Keratinocyte (primary cell): ENCODE measurements at regions not wholly inside any gene's neighbourhood (a gene's known extent, or its start where the extent isn't known, plus 50 kb on each side); places are given as distances from the start of the nearest gene placed in this dataset.

Experiments used
- DNase-seq: peaks from one replicate; pipeline ENCODE4 v3.0.0-alpha.2; 2011; ENCODE audit warnings: low read depth, missing footprints, low spot score
- FAIRE-seq: peaks from 2 replicates; lab custom pipeline; 2011; peaks lifted over from hg19 to GRCh38; lab: Jason Lieb, UNC
- H2AFZ ChIP-seq: 2 replicates; pipeline ENCODE4 v1.6.0; 2012; ENCODE audit warnings: low read length, control low read depth, inconsistent platforms; ENCODE audit not compliant: control insufficient read depth
- H3K27ac ChIP-seq: 2 replicates; pipeline ENCODE4 v1.5.1; 2011; ENCODE audit warnings: low read length; ENCODE audit not compliant: control insufficient read depth, insufficient read depth
- H3K27me3 ChIP-seq: 3 replicates; pipeline ENCODE4 v1.6.0; 2011; ENCODE audit warnings: low read length; ENCODE audit not compliant: control insufficient read depth, insufficient read depth; ENCODE audit errors: extremely low read depth
- H3K36me3 ChIP-seq, 2 experiments: 2 replicates in 1 of 2; 3 replicates in 1 of 2; pipeline ENCODE4 v1.5.1; 2011; ENCODE audit warnings: low read length in 2 of 2, mild to moderate bottlenecking in 1 of 2; ENCODE audit not compliant: control insufficient read depth in 2 of 2, insufficient read depth in 2 of 2; ENCODE audit errors: extremely low read depth in 1 of 2
- H3K4me1 ChIP-seq: 3 replicates; pipeline ENCODE4 v1.5.1; 2011; ENCODE audit warnings: low read length; ENCODE audit not compliant: control insufficient read depth, insufficient read depth; ENCODE audit errors: extremely low read depth
- H3K4me2 ChIP-seq: 3 replicates; pipeline ENCODE4 v1.6.0; 2011; ENCODE audit warnings: low read depth, low read length; ENCODE audit not compliant: control insufficient read depth, insufficient read depth; ENCODE audit errors: extremely low read depth
- H3K4me3 ChIP-seq, 3 experiments: fragments of 200-600 bp in 1 of 3; sonication (generic) in 1 of 3; 2 replicates in 2 of 3; 3 replicates in 1 of 3; pipeline ENCODE4 v1.5.1; 2011 to 2016; ENCODE audit warnings: low read length in 3 of 3, mild to moderate bottlenecking in 3 of 3, control low read depth in 2 of 3, inconsistent platforms in 1 of 3, low read depth in 1 of 3, mixed read lengths in 1 of 3, mixed run types in 1 of 3, moderate library complexity in 1 of 3; ENCODE audit not compliant: control insufficient read depth in 2 of 3, insufficient read depth in 2 of 3; ENCODE audit errors: extremely low read depth in 1 of 3
- H3K79me2 ChIP-seq: 2 replicates; pipeline ENCODE4 v1.6.0; 2012; ENCODE audit warnings: low read length; ENCODE audit not compliant: control insufficient read depth, insufficient read depth
- H3K9ac ChIP-seq: 3 replicates; pipeline ENCODE4 v1.6.0; 2011; ENCODE audit warnings: low read length; ENCODE audit not compliant: control insufficient read depth, insufficient read depth; ENCODE audit errors: extremely low read depth
- H3K9me1 ChIP-seq: 3 replicates; pipeline ENCODE4 v1.6.0; 2011; ENCODE audit warnings: low read length; ENCODE audit not compliant: control insufficient read depth, insufficient read depth; ENCODE audit errors: extremely low read depth
- H3K9me3 ChIP-seq: 2 replicates; pipeline ENCODE4 v1.5.1; 2012; ENCODE audit warnings: low read depth, low read length; ENCODE audit not compliant: control insufficient read depth
- H4K20me1 ChIP-seq: 3 replicates; pipeline ENCODE4 v1.6.0; 2011; ENCODE audit warnings: low read length; ENCODE audit not compliant: control insufficient read depth, insufficient read depth; ENCODE audit errors: extremely low read depth
- EZH2 ChIP-seq: IDR thresholded peaks from one replicate; pipeline ENCODE4 v1.6.1; 2012; ENCODE audit warnings: inconsistent platforms, mild to moderate bottlenecking, low read length, moderate library complexity
- dilution Hi-C: fragments of 300-500 bp; cut with MboI; formaldehyde crosslinking; loops from one replicate; pipeline ENCODE4 v1.7.0; 2020; ENCODE audit warnings: low sequenced_read_pairs; ENCODE audit not compliant: extremely low pct_ligation_motif_present
- TF ChIP-seq, protein P1 (sequence below), 3 experiments: IDR thresholded peaks in 1 of 3; conservative IDR thresholded peaks in 1 of 3; optimal IDR thresholded peaks in 1 of 3; 2 replicates in 2 of 3; 3 replicates in 1 of 3; pipeline versions ENCODE3 to v1.5.1; 2011; ENCODE audit warnings: low read length in 3 of 3, mild to moderate bottlenecking in 3 of 3, moderate library complexity in 2 of 3, control low read depth in 1 of 3, inconsistent platforms in 1 of 3; ENCODE audit not compliant: insufficient read depth in 2 of 3; ENCODE audit errors: extremely low read depth in 1 of 3

DNA sequence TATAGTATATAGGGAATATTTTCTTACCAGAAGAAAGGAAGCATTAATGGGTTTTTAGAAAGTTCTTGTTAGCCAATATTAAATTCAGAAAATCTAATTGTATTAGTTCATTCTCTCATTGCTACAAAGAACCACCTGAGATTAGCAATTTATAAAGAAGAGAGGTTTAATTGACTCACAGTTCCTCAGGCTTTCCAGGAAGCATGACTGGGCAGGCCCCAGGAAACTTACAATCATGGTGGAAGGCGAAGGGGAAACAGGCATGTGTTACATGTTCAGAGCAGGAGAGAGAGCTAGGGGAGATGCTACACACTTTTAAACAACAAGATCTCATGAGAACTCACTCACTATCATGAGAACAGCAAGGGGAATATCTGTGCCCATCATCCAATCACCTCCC lies 304.0 kb upstream of the CDH12 start:
- H3K9me1 ChIP-seq, result no peaks in the 10 kb centered on the region
- DNase-seq, result no peak
- H4K20me1 ChIP-seq, result no peaks in the 10 kb centered on the region
- TF ChIP-seq, protein P1, sequence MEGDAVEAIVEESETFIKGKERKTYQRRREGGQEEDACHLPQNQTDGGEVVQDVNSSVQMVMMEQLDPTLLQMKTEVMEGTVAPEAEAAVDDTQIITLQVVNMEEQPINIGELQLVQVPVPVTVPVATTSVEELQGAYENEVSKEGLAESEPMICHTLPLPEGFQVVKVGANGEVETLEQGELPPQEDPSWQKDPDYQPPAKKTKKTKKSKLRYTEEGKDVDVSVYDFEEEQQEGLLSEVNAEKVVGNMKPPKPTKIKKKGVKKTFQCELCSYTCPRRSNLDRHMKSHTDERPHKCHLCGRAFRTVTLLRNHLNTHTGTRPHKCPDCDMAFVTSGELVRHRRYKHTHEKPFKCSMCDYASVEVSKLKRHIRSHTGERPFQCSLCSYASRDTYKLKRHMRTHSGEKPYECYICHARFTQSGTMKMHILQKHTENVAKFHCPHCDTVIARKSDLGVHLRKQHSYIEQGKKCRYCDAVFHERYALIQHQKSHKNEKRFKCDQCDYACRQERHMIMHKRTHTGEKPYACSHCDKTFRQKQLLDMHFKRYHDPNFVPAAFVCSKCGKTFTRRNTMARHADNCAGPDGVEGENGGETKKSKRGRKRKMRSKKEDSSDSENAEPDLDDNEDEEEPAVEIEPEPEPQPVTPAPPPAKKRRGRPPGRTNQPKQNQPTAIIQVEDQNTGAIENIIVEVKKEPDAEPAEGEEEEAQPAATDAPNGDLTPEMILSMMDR (optimal IDR thresholded peaks at IDR 0.05 in 1 of 3, IDR thresholded peaks at IDR 0.05 in 1 of 3, conservative IDR thresholded peaks at IDR 0.05 in 1 of 3; ENCODE audit: extremely low read depth in 1 of 3, insufficient read depth in 2 of 3, low read length in 3 of 3), result no peak
- TF ChIP-seq EZH2, result no peak
- H3K27me3 ChIP-seq, result no peaks in the 10 kb centered on the region
- no peaks in the 10 kb centered on the region for H3K36me3 ChIP-seq
- H3K27ac ChIP-seq, result no peak overlapping the region
- H2AFZ ChIP-seq, result no peak overlapping the region
- H3K4me1 ChIP-seq, result no peaks in the 10 kb centered on the region
- H3K4me2 ChIP-seq, result no peak overlapping the region
- FAIRE-seq, result no peak
- H3K9ac ChIP-seq, result no peak overlapping the region
- H3K4me3 ChIP-seq, result no peak overlapping the region
- H3K9me3 ChIP-seq, result no peaks in the 10 kb centered on the region
- dilution Hi-C loops, result no loop called here
- H3K79me2 ChIP-seq, result no peaks in the 10 kb centered on the region

DNA sequence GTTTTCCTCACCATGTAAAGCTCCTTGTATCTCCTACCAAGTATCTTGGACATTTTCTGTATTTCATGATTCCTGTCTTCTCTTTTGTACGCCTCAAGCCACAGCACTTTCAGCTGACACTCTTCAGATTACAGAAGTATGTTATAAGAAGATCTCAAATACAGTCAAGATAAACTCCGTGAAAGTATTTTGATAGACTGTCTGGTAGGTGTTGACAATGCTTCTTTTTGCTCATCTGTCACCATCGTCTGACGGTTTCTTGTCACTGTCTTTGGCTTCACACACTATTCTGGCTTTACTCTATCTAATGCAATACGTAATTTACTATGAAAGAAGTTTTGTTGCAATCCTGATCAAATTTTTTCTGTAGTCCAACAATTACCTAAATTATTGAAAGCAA lies 294.5 kb upstream of the CDH12 start:
- TF ChIP-seq EZH2, result no peak
- TF ChIP-seq, protein P1 (optimal IDR thresholded peaks at IDR 0.05 in 1 of 3, IDR thresholded peaks at IDR 0.05 in 1 of 3, conservative IDR thresholded peaks at IDR 0.05 in 1 of 3; ENCODE audit: extremely low read depth in 1 of 3, insufficient read depth in 2 of 3, low read length in 3 of 3), result no peak
- no peaks in the 10 kb centered on the region for H3K36me3 ChIP-seq
- no peaks in the 10 kb centered on the region for H3K9me3 ChIP-seq
- no peak overlapping the region for H3K27ac ChIP-seq
- H3K4me2 ChIP-seq, result no peak overlapping the region
- no peaks in the 10 kb centered on the region for H3K9me1 ChIP-seq
- H3K27me3 ChIP-seq, result no peaks in the 10 kb centered on the region
- dilution Hi-C loops, result no loop called here
- no peak for FAIRE-seq
- H3K9ac ChIP-seq, result no peak overlapping the region
- H3K79me2 ChIP-seq, result no peaks in the 10 kb centered on the region
- H3K4me3 ChIP-seq, result no peak overlapping the region
- no peak for DNase-seq
- H2AFZ ChIP-seq, result no peak overlapping the region
- H4K20me1 ChIP-seq, result no peaks in the 10 kb centered on the region
- H3K4me1 ChIP-seq, result no peaks in the 10 kb centered on the region
